Gastrocnemius medialis (tissue), 4 donors: ENCODE measurements at regions not wholly inside any gene's neighbourhood (a gene's known extent, or its start where the extent isn't known, plus 50 kb on each side); places are given as distances from the start of the nearest gene placed in this dataset.
"Not testable (repeated sequence)": the region's sequence is repeated elsewhere in the genome, so short reads cannot be mapped to it uniquely, and the experiment has no call there.

Experiments
- ATAC-seq, 2 donors: fragments of 150-250 bp; one replicate each; pipeline ENCODE4 v1.9.1; 2016
- DNase-seq, 2 donors: peaks; one replicate each; pipeline ENCODE4 v3.0.0-alpha.2; 2019
- H3K27ac ChIP-seq, 4 donors: fragments of 200-600 bp; sonication (generic); 1 replicate in 1 of 4; 2 replicates in 3 of 4; pipeline ENCODE4 v1.5.1; 2016 to 2018; ENCODE audit warnings: mild to moderate bottlenecking in 2 of 4, moderate library complexity in 1 of 4
- H3K27me3 ChIP-seq, 3 donors: fragments of 200-600 bp; sonication (generic) in 2 of 3; 1 replicate in 1 of 3; 2 replicates in 2 of 3; pipeline versions ENCODE4 v1.5.1 to v1.6.0; 2016 to 2019; ENCODE audit warnings: mild to moderate bottlenecking in 1 of 3, moderate library complexity in 1 of 3
- H3K36me3 ChIP-seq, 2 donors: fragments of 200-600 bp; sonication (generic) in 1 of 2; one replicate each; pipeline ENCODE4 v1.5.1; 2017 to 2018
- H3K4me1 ChIP-seq, 2 donors: fragments of 200-600 bp; sonication (generic) in 1 of 2; one replicate each; pipeline ENCODE4 v1.5.1; 2016 to 2017; ENCODE audit warnings: mild to moderate bottlenecking in 2 of 2
- H3K4me3 ChIP-seq, 4 donors: fragments of 200-600 bp; sonication (generic) in 3 of 4; 1 replicate in 1 of 4; 2 replicates in 3 of 4; pipeline ENCODE4 v1.5.1; 2016 to 2019; ENCODE audit warnings: mild to moderate bottlenecking in 2 of 4
- H3K9me3 ChIP-seq, 3 donors: fragments of 200-600 bp; sonication (generic) in 2 of 3; 1 replicate in 1 of 3; 2 replicates in 2 of 3; pipeline ENCODE4 v1.5.1; 2016 to 2019
- CTCF ChIP-seq, 5 experiments: fragments of 450-650 bp in 3 of 5; fragments of 200-600 bp in 2 of 5; sonication (generic) in 2 of 5; IDR thresholded peaks in 4 of 5; conservative IDR thresholded peaks in 1 of 5; 1 replicate in 4 of 5; 2 replicates in 1 of 5; pipeline ENCODE4 v1.5.1; 2016 to 2019; ENCODE audit warnings: antibody characterized with exemption in 5 of 5, mild to moderate bottlenecking in 3 of 5, moderate library complexity in 3 of 5
- POLR2A ChIP-seq, 2 donors: fragments of 450-650 bp; IDR thresholded peaks; one replicate each; pipeline ENCODE4 v1.6.1; 2017; ENCODE audit warnings: antibody characterized with exemption in 2 of 2, mild to moderate bottlenecking in 2 of 2, moderate library complexity in 2 of 2
- in situ Hi-C, 4 donors: fragments of 200-750 bp; cut with MboI; loops; one replicate each; pipeline versions ENCODE4 v1.15.0 to v1.8.0; 2017; ENCODE audit warnings: low sequenced_read_pairs in 4 of 4
- intact Hi-C: fragments of 100-400 bp; cut with DNase I; formaldehyde crosslinking; loops from one replicate; pipeline ENCODE4 v1.15.1; 2023; ENCODE audit warnings: low total_unique reads

- H3K4me1 ChIP-seq, result no peaks in the 10 kb centered on the region
- no peak for ATAC-seq
- intact Hi-C loops (no loop called here), in situ Hi-C loops (no loop called here)
- no peaks in the 10 kb centered on the region for H3K9me3 ChIP-seq
- no peak for TF ChIP-seq POLR2A (IDR thresholded peaks at IDR 0.05)
- TF ChIP-seq CTCF (IDR thresholded peaks at IDR 0.05 in 4 of 5, conservative IDR thresholded peaks at IDR 0.05 in 1 of 5), result no peak
- no peak for DNase-seq
- H3K36me3 ChIP-seq, result no peaks in the 10 kb centered on the region
- H3K27me3 ChIP-seq, result no peaks in the 10 kb centered on the region
- no peak overlapping the region for H3K27ac ChIP-seq
- no peak overlapping the region for H3K4me3 ChIP-seq
These were observed 78.3 kb upstream of the RGS1 start for GRCh38 chr1:192497214-192497794.

- H3K4me3 ChIP-seq, H3K9me3 ChIP-seq, H3K36me3 ChIP-seq, intact Hi-C loops, in situ Hi-C loops, H3K4me1 ChIP-seq, ATAC-seq, H3K27me3 ChIP-seq, DNase-seq, H3K27ac ChIP-seq: not testable (repeated sequence)
These were observed 77.5 kb upstream of the RGS1 start for GRCh38 chr1:192498092-192498491.

GRCh38 chr1:192499061-192499581 is 76.5 kb upstream of the RGS1 start:
- H3K9me3 ChIP-seq, in situ Hi-C loops, ATAC-seq: not testable (repeated sequence)

GRCh38 chr1:192500541-192500940 is 75.0 kb upstream of the RGS1 start:
- H3K9me3 ChIP-seq, H3K36me3 ChIP-seq, H3K27me3 ChIP-seq, H3K4me3 ChIP-seq, in situ Hi-C loops, DNase-seq, intact Hi-C loops, ATAC-seq, H3K27ac ChIP-seq, H3K4me1 ChIP-seq: not testable (repeated sequence)

More at GRCh38 chr1:192499061-192499581, 76.5 kb upstream of the RGS1 start:
- H3K27ac ChIP-seq, DNase-seq, H3K27me3 ChIP-seq, H3K36me3 ChIP-seq, intact Hi-C loops, H3K4me1 ChIP-seq, H3K4me3 ChIP-seq: not testable (repeated sequence)

GRCh38 chr1:192506741-192507155 is 68.8 kb upstream of the RGS1 start:
- in situ Hi-C loops (no loop called here), intact Hi-C loops (no loop called here)
- DNase-seq (no peak), ATAC-seq (no peak)
- Histone ChIP-seq H3K4me3 (no peak overlapping the region), H3K27ac (no peak overlapping the region), H3K9me3 (no peaks in the 10 kb centered on the region), H3K27me3 (no peaks in the 10 kb centered on the region), H3K36me3 (no peaks in the 10 kb centered on the region), H3K4me1 (no peaks in the 10 kb centered on the region)
- TF ChIP-seq CTCF (IDR thresholded peaks at IDR 0.05 in 4 of 5, conservative IDR thresholded peaks at IDR 0.05 in 1 of 5) (no peak), POLR2A (IDR thresholded peaks at IDR 0.05) (no peak)

- Histone ChIP-seq H3K27ac (no peak overlapping the region), H3K36me3 (no peaks in the 10 kb centered on the region), H3K4me3 (no peak overlapping the region), H3K27me3 (no peaks in the 10 kb centered on the region), H3K9me3 (no peaks in the 10 kb centered on the region), H3K4me1 (no peaks in the 10 kb centered on the region)
- DNase-seq (peak; percentile 3 to 28), ATAC-seq (no peak)
- in situ Hi-C loops (no loop called here), intact Hi-C loops (no loop called here)
- TF ChIP-seq CTCF (IDR thresholded peaks at IDR 0.05 in 4 of 5, conservative IDR thresholded peaks at IDR 0.05 in 1 of 5) (no peak), POLR2A (IDR thresholded peaks at IDR 0.05) (no peak)
These were observed 63.0 kb upstream of the RGS1 start for GRCh38 chr1:192512426-192513162.
